Neuron (in vitro differentiated cells): ENCODE measurements at regions not wholly inside any gene's neighbourhood (a gene's known extent, or its start where the extent isn't known, plus 50 kb on each side); places are given as distances from the start of the nearest gene placed in this dataset.
"Not testable (repeated sequence)": the region's sequence is repeated elsewhere in the genome, so short reads cannot be mapped to it uniquely, and the experiment has no call there.

Source experiments
- H2AFZ ChIP-seq: one replicate; pipeline ENCODE4 v1.6.1; 2013; ENCODE audit warnings: low read depth, mild to moderate bottlenecking, inconsistent platforms, low read length, moderate library complexity
- H3K27me3 ChIP-seq: one replicate; pipeline ENCODE4 v1.6.1; 2013; ENCODE audit warnings: low read length; ENCODE audit not compliant: insufficient read depth
- H3K36me3 ChIP-seq: one replicate; pipeline ENCODE4 v1.6.1; 2013; ENCODE audit warnings: low read length; ENCODE audit not compliant: insufficient read depth
- H3K4me1 ChIP-seq: one replicate; pipeline ENCODE4 v1.6.1; 2013; ENCODE audit warnings: low read length; ENCODE audit not compliant: insufficient read depth
- H3K4me3 ChIP-seq: 2 replicates; pipeline ENCODE4 v1.5.1; 2013; ENCODE audit warnings: mild to moderate bottlenecking, low read length, moderate library complexity
- H3K9me3 ChIP-seq: one replicate; pipeline ENCODE4 v1.6.1; 2013; ENCODE audit warnings: low read length

GRCh38 chr13:21243045-21243897 is 66.8 kb downstream of the MRPL57 start:
- Histone ChIP-seq H3K36me3 (no peaks in the 10 kb centered on the region), H3K4me1 (no peaks in the 10 kb centered on the region), H3K4me3 (no peak overlapping the region), H3K9me3 (no peaks in the 10 kb centered on the region), H3K27me3 (peaks cover 4% of the 10 kb centered on the region), H2AFZ (no peak overlapping the region)

GRCh38 chr13:21243898-21244184 is 67.4 kb downstream of the MRPL57 start:
- not testable (repeated sequence) for H2AFZ ChIP-seq, H3K4me1 ChIP-seq, H3K9me3 ChIP-seq, H3K4me3 ChIP-seq, H3K27me3 ChIP-seq, H3K36me3 ChIP-seq

- H3K4me3 ChIP-seq, result no peak overlapping the region
- H2AFZ ChIP-seq, result no peak overlapping the region
- H3K4me1 ChIP-seq, result no peaks in the 10 kb centered on the region
- H3K9me3 ChIP-seq, result no peaks in the 10 kb centered on the region
- no peaks in the 10 kb centered on the region for H3K36me3 ChIP-seq
- H3K27me3 ChIP-seq, result peaks cover 4% of the 10 kb centered on the region
These were observed 70.4 kb downstream of the MRPL57 start for GRCh38 chr13:21246761-21247452.

- H3K36me3 ChIP-seq, result no peaks in the 10 kb centered on the region
- no peak overlapping the region for H2AFZ ChIP-seq
- H3K27me3 ChIP-seq, result peaks cover 3% of the 10 kb centered on the region
- H3K9me3 ChIP-seq, result no peaks in the 10 kb centered on the region
- H3K4me1 ChIP-seq, result no peaks in the 10 kb centered on the region
- no peak overlapping the region for H3K4me3 ChIP-seq
These were observed 79.9 kb downstream of the MRPL57 start for GRCh38 chr13:21256351-21256761.

GRCh38 chr13:21256891-21257290 is 80.4 kb downstream of the MRPL57 start:
- Histone ChIP-seq H3K4me1 (no peaks in the 10 kb centered on the region), H3K27me3 (peaks cover 3% of the 10 kb centered on the region), H3K4me3 (no peak overlapping the region), H3K36me3 (no peaks in the 10 kb centered on the region), H2AFZ (no peak overlapping the region), H3K9me3 (no peaks in the 10 kb centered on the region)

GRCh38 chr13:21259571-21260455 is 83.4 kb downstream of the MRPL57 start:
- H3K27me3 ChIP-seq, result no peaks in the 10 kb centered on the region
- H3K4me3 ChIP-seq, result no peak overlapping the region
- no peaks in the 10 kb centered on the region for H3K36me3 ChIP-seq
- no peak overlapping the region for H2AFZ ChIP-seq
- H3K9me3 ChIP-seq, result no peaks in the 10 kb centered on the region
- H3K4me1 ChIP-seq, result no peaks in the 10 kb centered on the region

- H3K36me3 ChIP-seq, H2AFZ ChIP-seq, H3K27me3 ChIP-seq, H3K4me3 ChIP-seq, H3K9me3 ChIP-seq, H3K4me1 ChIP-seq: not testable (repeated sequence)
These were observed 84.3 kb downstream of the MRPL57 start for GRCh38 chr13:21260561-21261290.

GRCh38 chr13:21261487-21262216 is 85.2 kb downstream of the MRPL57 start:
- H3K36me3 ChIP-seq, H3K27me3 ChIP-seq, H3K9me3 ChIP-seq, H2AFZ ChIP-seq, H3K4me1 ChIP-seq, H3K4me3 ChIP-seq: not testable (repeated sequence)

GRCh38 chr13:21263909-21264308 is 87.5 kb downstream of the MRPL57 start:
- not testable (repeated sequence) for H3K9me3 ChIP-seq, H2AFZ ChIP-seq

GRCh38 chr13:21268485-21268884 is 92.0 kb downstream of the MRPL57 start:
- H3K4me1 ChIP-seq, H3K4me3 ChIP-seq, H2AFZ ChIP-seq, H3K36me3 ChIP-seq, H3K27me3 ChIP-seq, H3K9me3 ChIP-seq: not testable (repeated sequence)

More at GRCh38 chr13:21263909-21264308, 87.5 kb downstream of the MRPL57 start:
- not testable (repeated sequence) for H3K27me3 ChIP-seq, H3K36me3 ChIP-seq, H3K4me1 ChIP-seq, H3K4me3 ChIP-seq

GRCh38 chr13:21272439-21272838 is 96.0 kb downstream of the MRPL57 start:
- not testable (repeated sequence) for H3K36me3 ChIP-seq, H3K4me1 ChIP-seq, H3K27me3 ChIP-seq, H3K4me3 ChIP-seq, H2AFZ ChIP-seq, H3K9me3 ChIP-seq

- not testable (repeated sequence) for H3K9me3 ChIP-seq, H3K27me3 ChIP-seq, H3K4me1 ChIP-seq, H3K4me3 ChIP-seq, H3K36me3 ChIP-seq, H2AFZ ChIP-seq
These were observed 98.0 kb downstream of the MRPL57 start for GRCh38 chr13:21274457-21274856.
